Large intestine (tissue), 3 donors: ENCODE measurements at regions not wholly inside any gene's neighbourhood (a gene's known extent, or its start where the extent isn't known, plus 50 kb on each side); places are given as distances from the start of the nearest gene placed in this dataset.

Experiments
- DNase-seq, 2 donors: peaks; one replicate each; pipeline versions ENCODE4 v3.0.0 to v3.0.0-alpha.2; 2013
- H3K27ac ChIP-seq: one replicate; pipeline ENCODE4 v1.5.1; 2013; ENCODE audit warnings: low read length
- H3K27me3 ChIP-seq: 2 replicates; pipeline ENCODE4 v1.6.1; 2013; ENCODE audit warnings: low read length; ENCODE audit not compliant: control insufficient read depth, insufficient read depth
- H3K36me3 ChIP-seq: 2 replicates; pipeline ENCODE4 v1.6.1; 2013; ENCODE audit warnings: low read length; ENCODE audit not compliant: control insufficient read depth, insufficient read depth
- H3K4me1 ChIP-seq: one replicate; pipeline ENCODE4 v1.6.1; 2013; ENCODE audit warnings: low read length; ENCODE audit not compliant: control insufficient read depth, insufficient read depth
- H3K4me3 ChIP-seq: one replicate; pipeline ENCODE4 v1.5.1; 2013; ENCODE audit warnings: low read length
- H3K9me3 ChIP-seq: one replicate; pipeline ENCODE4 v1.6.1; 2013; ENCODE audit warnings: mild to moderate bottlenecking, low read depth, low read length, moderate library complexity; ENCODE audit not compliant: control insufficient read depth
- WGBS: methylation state at CpG from one replicate; pipeline ENCODE4 v1.1.5; 2013; ENCODE audit warnings: low lambda C conversion rate; ENCODE audit not compliant: insufficient coverage; 5-methylcytosine and 5-hydroxymethylcytosine counted together

- H3K27ac ChIP-seq, result no peak overlapping the region
- 33% methylated on average over 1 of the region's 4 CpGs for WGBS
- DNase-seq, result no peak
- H3K9me3 ChIP-seq, result no peaks in the 10 kb centered on the region
- H3K36me3 ChIP-seq, result no peaks in the 10 kb centered on the region
- H3K4me1 ChIP-seq, result no peaks in the 10 kb centered on the region
- H3K4me3 ChIP-seq, result no peak overlapping the region
- no peaks in the 10 kb centered on the region for H3K27me3 ChIP-seq
These were observed 188.3 kb downstream of the MIB1 start for GRCh38 chr18:21928925-21929324.

GRCh38 chr18:21930177-21930576 lies 189.6 kb downstream of the MIB1 start:
- Histone ChIP-seq H3K9me3 (no peaks in the 10 kb centered on the region), H3K27ac (no peak overlapping the region), H3K4me1 (no peaks in the 10 kb centered on the region), H3K27me3 (no peaks in the 10 kb centered on the region), H3K4me3 (no peak overlapping the region), H3K36me3 (no peaks in the 10 kb centered on the region)
- no CpG with 5 or more reads among the region's 6 CpGs for WGBS
- DNase-seq, result no peak

GRCh38 chr18:21933931-21934765 lies 193.6 kb downstream of the MIB1 start:
- Histone ChIP-seq H3K27me3 (no peaks in the 10 kb centered on the region), H3K27ac (no peak overlapping the region), H3K36me3 (no peaks in the 10 kb centered on the region), H3K4me1 (no peaks in the 10 kb centered on the region), H3K9me3 (no peaks in the 10 kb centered on the region), H3K4me3 (no peak overlapping the region)
- DNase-seq, result no peak
- no CpG with 5 or more reads among the region's 10 CpGs for WGBS

GRCh38 chr18:21934766-21935015 lies 194.1 kb downstream of the MIB1 start:
- WGBS, result no CpG with 5 or more reads among the region's 4 CpGs
- DNase-seq, result no peak

GRCh38 chr18:21943456-21943855 lies 202.9 kb downstream of the MIB1 start:
- 92% methylated on average over 2 of the region's 4 CpGs for WGBS

More at GRCh38 chr18:21934766-21935015, 194.1 kb downstream of the MIB1 start:
- Histone ChIP-seq H3K36me3 (no peaks in the 10 kb centered on the region), H3K4me3 (no peak overlapping the region), H3K9me3 (no peaks in the 10 kb centered on the region), H3K4me1 (no peaks in the 10 kb centered on the region), H3K27me3 (no peaks in the 10 kb centered on the region), H3K27ac (no peak overlapping the region)

GRCh38 chr18:21949326-21950015 lies 208.9 kb downstream of the MIB1 start:
- 24% methylated on average over 3 of the region's 8 CpGs for WGBS
- no peaks in the 10 kb centered on the region for H3K36me3 ChIP-seq
- H3K4me3 ChIP-seq, result no peak overlapping the region
- H3K27ac ChIP-seq, result no peak overlapping the region
- H3K4me1 ChIP-seq, result no peaks in the 10 kb centered on the region
- DNase-seq, result peak in 1 of 2 donors; percentile 53
- no peaks in the 10 kb centered on the region for H3K27me3 ChIP-seq
- H3K9me3 ChIP-seq, result no peaks in the 10 kb centered on the region

More at GRCh38 chr18:21943456-21943855, 202.9 kb downstream of the MIB1 start:
- Histone ChIP-seq H3K36me3 (no peaks in the 10 kb centered on the region), H3K27me3 (no peaks in the 10 kb centered on the region), H3K4me1 (no peaks in the 10 kb centered on the region), H3K27ac (no peak overlapping the region), H3K4me3 (no peak overlapping the region), H3K9me3 (no peaks in the 10 kb centered on the region)
- DNase-seq, result no peak

GRCh38 chr18:21955757-21956652 lies 213.4 kb upstream of the GATA6 start:
- Histone ChIP-seq H3K27ac (no peak overlapping the region), H3K4me3 (no peak overlapping the region), H3K36me3 (no peaks in the 10 kb centered on the region), H3K27me3 (no peaks in the 10 kb centered on the region), H3K9me3 (no peaks in the 10 kb centered on the region), H3K4me1 (no peaks in the 10 kb centered on the region)
- peak; percentile 50 to 63 for DNase-seq
- no CpG with 5 or more reads among the region's 8 CpGs for WGBS

- no peaks in the 10 kb centered on the region for H3K4me1 ChIP-seq
- no peak overlapping the region for H3K27ac ChIP-seq
- no peak for DNase-seq
- H3K9me3 ChIP-seq, result no peaks in the 10 kb centered on the region
- no peak overlapping the region for H3K4me3 ChIP-seq
- H3K36me3 ChIP-seq, result no peaks in the 10 kb centered on the region
- 100% methylated on average over 1 of the region's 8 CpGs for WGBS
- no peaks in the 10 kb centered on the region for H3K27me3 ChIP-seq
These were observed 211.1 kb upstream of the GATA6 start for GRCh38 chr18:21958263-21958662.

GRCh38 chr18:21958707-21959450 lies 210.5 kb upstream of the GATA6 start:
- H3K9me3 ChIP-seq, result no peaks in the 10 kb centered on the region
- H3K36me3 ChIP-seq, result no peaks in the 10 kb centered on the region
- H3K4me1 ChIP-seq, result no peaks in the 10 kb centered on the region
- no peak overlapping the region for H3K4me3 ChIP-seq
- H3K27me3 ChIP-seq, result no peaks in the 10 kb centered on the region
- no CpG with 5 or more reads among the region's 5 CpGs for WGBS
- no peak for DNase-seq
- H3K27ac ChIP-seq, result no peak overlapping the region

GRCh38 chr18:21960189-21960588 lies 209.2 kb upstream of the GATA6 start:
- H3K4me3 ChIP-seq, result no peak overlapping the region
- H3K27me3 ChIP-seq, result no peaks in the 10 kb centered on the region
- no CpG with 5 or more reads among the region's 8 CpGs for WGBS
- no peak for DNase-seq
- no peak overlapping the region for H3K27ac ChIP-seq
- H3K4me1 ChIP-seq, result no peaks in the 10 kb centered on the region
- H3K9me3 ChIP-seq, result no peaks in the 10 kb centered on the region
- no peaks in the 10 kb centered on the region for H3K36me3 ChIP-seq
